GM18499 (cell line): ENCODE measurements at regions not wholly inside any gene's neighbourhood (a gene's known extent, or its start where the extent isn't known, plus 50 kb on each side); places are given as distances from the start of the nearest gene placed in this dataset.

ENCODE experiments used
- ATAC-seq: cut with Tn5 transposase; IDR thresholded peaks from one replicate; pipeline ENCODE4 v1.9.1; 2021; ENCODE audit warnings: moderate number of reproducible peaks; ENCODE audit not compliant: insufficient read depth, unreplicated experiment

GRCh38 chr1:88351960-88352359 lies 332.1 kb upstream of the PKN2 start:
- ATAC-seq: no peak

- ATAC-seq: no peak
These were observed 329.8 kb upstream of the PKN2 start for GRCh38 chr1:88354256-88354655.

- ATAC-seq: no peak
These were observed 326.3 kb upstream of the PKN2 start for GRCh38 chr1:88357729-88358128.

- no peak for ATAC-seq
These were observed 312.5 kb upstream of the PKN2 start for GRCh38 chr1:88371436-88372023.

GRCh38 chr1:88375977-88376376 lies 308.1 kb upstream of the PKN2 start:
- no peak for ATAC-seq

GRCh38 chr1:88376421-88376820 lies 307.7 kb upstream of the PKN2 start:
- no peak for ATAC-seq

- no peak for ATAC-seq
These were observed 305.5 kb upstream of the PKN2 start for GRCh38 chr1:88378560-88378959.

GRCh38 chr1:88394958-88395357 lies 289.1 kb upstream of the PKN2 start:
- ATAC-seq: no peak

- no peak for ATAC-seq
These were observed 285.7 kb upstream of the PKN2 start for GRCh38 chr1:88398338-88398737.

GRCh38 chr1:88399690-88400089 lies 284.4 kb upstream of the PKN2 start:
- ATAC-seq: peak; percentile 61

GRCh38 chr1:88401313-88401712 lies 282.8 kb upstream of the PKN2 start:
- peak; percentile 85 for ATAC-seq

- no peak for ATAC-seq
These were observed 279.5 kb upstream of the PKN2 start for GRCh38 chr1:88404582-88404981.

- ATAC-seq: no peak
These were observed 276.8 kb upstream of the PKN2 start for GRCh38 chr1:88407248-88407647.

GRCh38 chr1:88421997-88422396 lies 262.1 kb upstream of the PKN2 start:
- ATAC-seq: no peak

- ATAC-seq: no peak
These were observed 250.5 kb upstream of the PKN2 start for GRCh38 chr1:88433556-88433955.

GRCh38 chr1:88434836-88435235 lies 249.2 kb upstream of the PKN2 start:
- no peak for ATAC-seq

GRCh38 chr1:88441022-88441421 lies 243.1 kb upstream of the PKN2 start:
- no peak for ATAC-seq

GRCh38 chr1:88451856-88452255 lies 232.2 kb upstream of the PKN2 start:
- ATAC-seq: no peak

- no peak for ATAC-seq
These were observed 230.8 kb upstream of the PKN2 start for GRCh38 chr1:88453295-88453694.

- no peak for ATAC-seq
These were observed 229.3 kb upstream of the PKN2 start for GRCh38 chr1:88454781-88455180.

GRCh38 chr1:88455621-88456256 lies 228.3 kb upstream of the PKN2 start:
- no peak for ATAC-seq

GRCh38 chr1:88457197-88457596 lies 226.9 kb upstream of the PKN2 start:
- no peak for ATAC-seq
